ENCODE measurements at regions not wholly inside any gene's neighbourhood (a gene's known extent, or its start where the extent isn't known, plus 50 kb on each side); places are given as distances from the start of the nearest gene placed in this dataset.
"Not testable (repeated sequence)": the region's sequence is repeated elsewhere in the genome, so short reads cannot be mapped to it uniquely, and the experiment has no call there.

- DNase-seq, result no peak
These were observed 205.1 kb downstream of the NUFIP1 start for GRCh38 chr13:44783994-44784707.

GRCh38 chr13:44780591-44781280, 204.6 kb upstream of the TSC22D1 start:
- DNase-seq, result no peak

- no peak for DNase-seq
These were observed 202.8 kb upstream of the TSC22D1 start for GRCh38 chr13:44778761-44779484.

GRCh38 chr13:44775290-44775689, 199.2 kb upstream of the TSC22D1 start:
- not testable (repeated sequence) for DNase-seq

- no peak for DNase-seq
These were observed 194.8 kb upstream of the TSC22D1 start for GRCh38 chr13:44770951-44771350.

- DNase-seq, result no peak
These were observed 193.6 kb upstream of the TSC22D1 start for GRCh38 chr13:44769686-44770085.

GRCh38 chr13:44768775-44769581, 192.8 kb upstream of the TSC22D1 start:
- DNase-seq, result no peak

GRCh38 chr13:44768239-44768638, 192.1 kb upstream of the TSC22D1 start:
- DNase-seq, result no peak

GRCh38 chr13:44765001-44765471, 188.9 kb upstream of the TSC22D1 start:
- no peak for DNase-seq

GRCh38 chr13:44764302-44764692, 188.2 kb upstream of the TSC22D1 start:
- DNase-seq, result no peak

- DNase-seq, result no peak
These were observed 187.6 kb upstream of the TSC22D1 start for GRCh38 chr13:44763615-44764301.

GRCh38 chr13:44762911-44763310, 186.8 kb upstream of the TSC22D1 start:
- no peak for DNase-seq

- no peak for DNase-seq
These were observed 184.3 kb upstream of the TSC22D1 start for GRCh38 chr13:44760434-44760833.

- DNase-seq, result peak; percentile 63
These were observed 183.5 kb upstream of the TSC22D1 start for GRCh38 chr13:44759384-44760360.

- no peak for DNase-seq
These were observed 182.7 kb upstream of the TSC22D1 start for GRCh38 chr13:44758630-44759383.

GRCh38 chr13:44757671-44758070, 181.5 kb upstream of the TSC22D1 start:
- DNase-seq, result no peak

- DNase-seq, result no peak
These were observed 180.2 kb upstream of the TSC22D1 start for GRCh38 chr13:44756276-44756810.

GRCh38 chr13:44755872-44756271, 179.7 kb upstream of the TSC22D1 start:
- no peak for DNase-seq

- DNase-seq, result no peak
These were observed 176.0 kb upstream of the TSC22D1 start for GRCh38 chr13:44752164-44752563.
